Neural cell (in vitro differentiated cells): ENCODE measurements at regions not wholly inside any gene's neighbourhood (a gene's known extent, or its start where the extent isn't known, plus 50 kb on each side); places are given as distances from the start of the nearest gene placed in this dataset.

Source experiments
- H2AFZ ChIP-seq: fragments of 200-600, 300-800 bp; sonication (generic), shearing (Covaris generic); 2 replicates; pipeline ENCODE4 v1.6.0; 2014; ENCODE audit warnings: low read depth, mild to moderate bottlenecking, antibody characterized with exemption, low read length, moderate library complexity
- H3F3A ChIP-seq: fragments of 200-600 bp; shearing (Covaris generic); 2 replicates; pipeline ENCODE4 v1.6.1; 2016; ENCODE audit warnings: mild to moderate bottlenecking, moderate library complexity, mixed read lengths, antibody characterized with exemption, low read length; ENCODE audit not compliant: insufficient read depth, poor library complexity, severe bottlenecking
- H3K27ac ChIP-seq: fragments of 200-600, 300-800 bp; sonication (generic), shearing (Covaris generic); 2 replicates; pipeline ENCODE4 v1.5.1; 2014; ENCODE audit warnings: mild to moderate bottlenecking, low read length, moderate library complexity
- H3K27me3 ChIP-seq: fragments of 300-800, 200-600 bp; sonication (generic), shearing (Covaris generic); 2 replicates; pipeline ENCODE4 v1.6.0; 2014; ENCODE audit warnings: mild to moderate bottlenecking, low read depth, low read length, moderate library complexity; ENCODE audit not compliant: insufficient read depth
- H3K36me3 ChIP-seq: fragments of 300-800, 200-600 bp; sonication (generic), shearing (Covaris generic); 2 replicates; pipeline ENCODE4 v1.5.1; 2014; ENCODE audit warnings: mild to moderate bottlenecking, antibody characterized with exemption, low read length, moderate library complexity; ENCODE audit not compliant: insufficient read depth
- H3K4me2 ChIP-seq: fragments of 300-800, 200-600 bp; sonication (generic), shearing (Covaris generic); 2 replicates; pipeline ENCODE4 v1.6.0; 2014; ENCODE audit warnings: mild to moderate bottlenecking, low read length
- H3K4me3 ChIP-seq: fragments of 300-800, 200-600 bp; sonication (generic), shearing (Covaris generic); 2 replicates; pipeline ENCODE4 v1.5.1; 2014; ENCODE audit warnings: mild to moderate bottlenecking, low read length, moderate library complexity
- H3K79me2 ChIP-seq: fragments of 200-600 bp; shearing (Covaris generic); replicated peaks from 2 replicates; pipeline ENCODE4 v1.6.0; 2014; ENCODE audit warnings: mild to moderate bottlenecking, low read length, moderate library complexity; ENCODE audit not compliant: insufficient read depth
- H3K9ac ChIP-seq: fragments of 300-800, 200-600 bp; sonication (generic), shearing (Covaris generic); 2 replicates; pipeline ENCODE4 v1.6.1; 2016; ENCODE audit warnings: mild to moderate bottlenecking, low read length, mixed read lengths
- H3K9me2 ChIP-seq: fragments of 200-600 bp; shearing (Covaris generic); 2 replicates; pipeline ENCODE4 v1.6.1; 2016; ENCODE audit warnings: mild to moderate bottlenecking, low read length, mixed read lengths; ENCODE audit not compliant: insufficient read depth
- H3K9me3 ChIP-seq: fragments of 200-600, 300-800 bp; sonication (generic), shearing (Covaris generic); 2 replicates; pipeline ENCODE4 v1.6.1; 2016; ENCODE audit warnings: mild to moderate bottlenecking, mixed run types, low read length, moderate library complexity, mixed read lengths
- H4K20me1 ChIP-seq: fragments of 200-600 bp; shearing (Covaris generic); 2 replicates; pipeline ENCODE4 v1.6.1; 2016; ENCODE audit warnings: mild to moderate bottlenecking, mixed run types; ENCODE audit not compliant: insufficient read depth
- CTCF ChIP-seq: fragments of 450-650 bp; IDR thresholded peaks from 2 replicates; pipeline ENCODE4 v1.5.1; 2014; ENCODE audit warnings: antibody characterized with exemption, mild to moderate bottlenecking, moderate library complexity; ENCODE audit not compliant: poor library complexity, severe bottlenecking
- EP300 ChIP-seq: fragments of 450-650 bp; conservative IDR thresholded peaks from 2 replicates; pipeline ENCODE4 v1.6.1; 2014; ENCODE audit warnings: antibody characterized with exemption, mild to moderate bottlenecking, moderate library complexity; ENCODE audit not compliant: poor library complexity, severe bottlenecking
- EZH2 ChIP-seq: fragments of 200-600, 300-800 bp; shearing (Covaris generic), sonication (generic); IDR thresholded peaks from 2 replicates; pipeline ENCODE4 v1.6.1; 2014; ENCODE audit warnings: antibody characterized with exemption, low read length, borderline replicate concordance, mild to moderate bottlenecking; ENCODE audit not compliant: insufficient read depth, poor library complexity, severe bottlenecking
- MXI1 ChIP-seq: fragments of 450-650 bp; conservative IDR thresholded peaks from 2 replicates; pipeline ENCODE4 v1.6.1; 2014; ENCODE audit warnings: antibody characterized with exemption, mild to moderate bottlenecking; ENCODE audit not compliant: poor library complexity, severe bottlenecking
- POLR2AphosphoS5 ChIP-seq: IDR thresholded peaks from 2 replicates; pipeline ENCODE4 v1.6.1; 2012
- RAD21 ChIP-seq: fragments of 450-650 bp; conservative IDR thresholded peaks from 2 replicates; pipeline ENCODE4 v1.6.1; 2014; ENCODE audit warnings: antibody characterized with exemption, mild to moderate bottlenecking, moderate library complexity
- REST ChIP-seq: IDR thresholded peaks from 2 replicates; pipeline ENCODE4 v1.6.1; 2012; ENCODE audit warnings: borderline replicate concordance
- SMC3 ChIP-seq: fragments of 450-650 bp; conservative IDR thresholded peaks from 2 replicates; pipeline ENCODE4 v1.6.1; 2014; ENCODE audit warnings: antibody characterized with exemption, mild to moderate bottlenecking, moderate library complexity; ENCODE audit not compliant: poor library complexity
- TAF1 ChIP-seq: IDR thresholded peaks from 2 replicates; pipeline ENCODE4 v1.6.1; 2012; ENCODE audit warnings: low read depth

- Histone ChIP-seq H3K4me3 (no peak overlapping the region), H3K9me3 (no peaks in the 10 kb centered on the region), H3K27ac (no peak overlapping the region), H3K79me2 (no peaks in the 10 kb centered on the region), H3K27me3 (no peaks in the 10 kb centered on the region), H3F3A (no peaks in the 10 kb centered on the region), H3K9ac (no peak overlapping the region), H4K20me1 (no peaks in the 10 kb centered on the region), H3K36me3 (no peaks in the 10 kb centered on the region), H3K9me2 (no peaks in the 10 kb centered on the region), H2AFZ (no peak overlapping the region), H3K4me2 (no peak overlapping the region)
- no peak for TF ChIP-seq CTCF
- no peak for TF ChIP-seq RAD21
- no peak for TF ChIP-seq MXI1
- TF ChIP-seq EZH2: no peak
- no peak for TF ChIP-seq POLR2AphosphoS5
- no peak for TF ChIP-seq TAF1
- TF ChIP-seq REST: no peak
- no peak for TF ChIP-seq SMC3
- TF ChIP-seq EP300: no peak
These were observed 242.3 kb downstream of the TLE3 start for GRCh38 chr15:69855258-69856000.

GRCh38 chr15:69857250-69857649 is 240.5 kb downstream of the TLE3 start:
- Histone ChIP-seq H3K27me3 (no peaks in the 10 kb centered on the region), H3K79me2 (no peaks in the 10 kb centered on the region), H3K9me3 (no peaks in the 10 kb centered on the region), H3K4me3 (no peak overlapping the region), H2AFZ (no peak overlapping the region), H3K9ac (no peak overlapping the region), H3K36me3 (no peaks in the 10 kb centered on the region), H3K4me2 (no peak overlapping the region), H4K20me1 (no peaks in the 10 kb centered on the region), H3K27ac (no peak overlapping the region), H3F3A (no peaks in the 10 kb centered on the region), H3K9me2 (no peaks in the 10 kb centered on the region)
- TF ChIP-seq CTCF (no peak), EP300 (no peak), REST (no peak), MXI1 (no peak), TAF1 (no peak), EZH2 (no peak), POLR2AphosphoS5 (no peak), SMC3 (no peak), RAD21 (no peak)
